WERI-Rb-1 (cell line): ENCODE measurements at regions not wholly inside any gene's neighbourhood (a gene's known extent, or its start where the extent isn't known, plus 50 kb on each side); places are given as distances from the start of the nearest gene placed in this dataset.

ENCODE experiments used
- DNase-seq: peaks from one replicate; pipeline ENCODE4 v3.0.0-alpha.2; 2020
- H3K27ac ChIP-seq: fragments of 250-450 bp; sonication (Bioruptor Pico); 2 replicates; pipeline ENCODE4 v1.5.1; 2020; ENCODE audit warnings: mild to moderate bottlenecking, moderate library complexity
- H3K27me3 ChIP-seq: fragments of 250-450 bp; sonication (Bioruptor Pico); 2 replicates; pipeline ENCODE4 v1.5.1; 2021; ENCODE audit warnings: mild to moderate bottlenecking, low read depth, moderate library complexity; ENCODE audit not compliant: insufficient read depth, severe bottlenecking
- H3K36me3 ChIP-seq: fragments of 250-450 bp; sonication (Bioruptor Pico); 2 replicates; pipeline ENCODE4 v1.5.1; 2020; ENCODE audit warnings: mild to moderate bottlenecking, moderate library complexity
- H3K4me3 ChIP-seq: 2 replicates; pipeline ENCODE4 v1.5.1; 2011; ENCODE audit warnings: low read depth, mild to moderate bottlenecking, control low read depth, low read length
- H3K9me3 ChIP-seq: fragments of 250-450 bp; sonication (Bioruptor Pico); 2 replicates; pipeline ENCODE4 v1.5.1; 2021; ENCODE audit warnings: mild to moderate bottlenecking, moderate library complexity; ENCODE audit not compliant: severe bottlenecking
- TF ChIP-seq, protein P1 (sequence below): IDR thresholded peaks from 2 replicates; pipeline ENCODE4 v1.5.1; 2011; ENCODE audit warnings: low read depth, mild to moderate bottlenecking, control low read depth, inconsistent platforms, low read length

GRCh38 chr18:72246076-72246475 lies 298.1 kb downstream of the CBLN2 start:
- H3K27ac ChIP-seq: no peak overlapping the region
- TF ChIP-seq, protein P1, sequence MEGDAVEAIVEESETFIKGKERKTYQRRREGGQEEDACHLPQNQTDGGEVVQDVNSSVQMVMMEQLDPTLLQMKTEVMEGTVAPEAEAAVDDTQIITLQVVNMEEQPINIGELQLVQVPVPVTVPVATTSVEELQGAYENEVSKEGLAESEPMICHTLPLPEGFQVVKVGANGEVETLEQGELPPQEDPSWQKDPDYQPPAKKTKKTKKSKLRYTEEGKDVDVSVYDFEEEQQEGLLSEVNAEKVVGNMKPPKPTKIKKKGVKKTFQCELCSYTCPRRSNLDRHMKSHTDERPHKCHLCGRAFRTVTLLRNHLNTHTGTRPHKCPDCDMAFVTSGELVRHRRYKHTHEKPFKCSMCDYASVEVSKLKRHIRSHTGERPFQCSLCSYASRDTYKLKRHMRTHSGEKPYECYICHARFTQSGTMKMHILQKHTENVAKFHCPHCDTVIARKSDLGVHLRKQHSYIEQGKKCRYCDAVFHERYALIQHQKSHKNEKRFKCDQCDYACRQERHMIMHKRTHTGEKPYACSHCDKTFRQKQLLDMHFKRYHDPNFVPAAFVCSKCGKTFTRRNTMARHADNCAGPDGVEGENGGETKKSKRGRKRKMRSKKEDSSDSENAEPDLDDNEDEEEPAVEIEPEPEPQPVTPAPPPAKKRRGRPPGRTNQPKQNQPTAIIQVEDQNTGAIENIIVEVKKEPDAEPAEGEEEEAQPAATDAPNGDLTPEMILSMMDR: no peak
- H3K9me3 ChIP-seq: no peaks in the 10 kb centered on the region
- DNase-seq: no peak
- no peaks in the 10 kb centered on the region for H3K27me3 ChIP-seq
- H3K36me3 ChIP-seq: no peaks in the 10 kb centered on the region
- H3K4me3 ChIP-seq: no peak overlapping the region

DNA sequence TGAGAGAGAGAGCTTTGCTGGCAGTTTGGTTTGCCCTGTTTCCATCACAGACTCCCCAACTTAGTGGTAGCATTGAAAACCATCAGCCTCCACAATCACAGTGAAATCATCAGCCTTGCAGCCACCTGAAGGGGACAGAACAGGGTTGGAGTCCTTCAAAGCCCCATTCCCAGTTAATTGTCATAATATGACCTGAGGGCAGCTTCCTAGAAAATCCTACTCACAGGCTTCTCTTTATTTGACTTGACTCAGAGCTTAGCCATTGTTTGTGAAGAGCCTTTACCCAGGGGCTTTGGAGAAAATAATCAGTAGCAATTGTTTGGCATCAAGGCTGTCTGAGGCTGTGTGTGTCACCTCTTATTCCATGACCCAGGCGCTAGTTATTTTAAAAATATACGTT lies 308.7 kb downstream of the CBLN2 start:
- no peaks in the 10 kb centered on the region for H3K27me3 ChIP-seq
- no peaks in the 10 kb centered on the region for H3K36me3 ChIP-seq
- H3K9me3 ChIP-seq: no peaks in the 10 kb centered on the region
- H3K4me3 ChIP-seq: no peak overlapping the region
- DNase-seq: no peak
- TF ChIP-seq, protein P1: no peak
- H3K27ac ChIP-seq: no peak overlapping the region

GRCh38 chr18:72233106-72233505 lies 311.0 kb downstream of the CBLN2 start:
- no peak overlapping the region for H3K27ac ChIP-seq
- no peaks in the 10 kb centered on the region for H3K27me3 ChIP-seq
- no peaks in the 10 kb centered on the region for H3K36me3 ChIP-seq
- no peak for DNase-seq
- TF ChIP-seq, protein P1: no peak
- H3K4me3 ChIP-seq: no peak overlapping the region
- H3K9me3 ChIP-seq: no peaks in the 10 kb centered on the region

DNA sequence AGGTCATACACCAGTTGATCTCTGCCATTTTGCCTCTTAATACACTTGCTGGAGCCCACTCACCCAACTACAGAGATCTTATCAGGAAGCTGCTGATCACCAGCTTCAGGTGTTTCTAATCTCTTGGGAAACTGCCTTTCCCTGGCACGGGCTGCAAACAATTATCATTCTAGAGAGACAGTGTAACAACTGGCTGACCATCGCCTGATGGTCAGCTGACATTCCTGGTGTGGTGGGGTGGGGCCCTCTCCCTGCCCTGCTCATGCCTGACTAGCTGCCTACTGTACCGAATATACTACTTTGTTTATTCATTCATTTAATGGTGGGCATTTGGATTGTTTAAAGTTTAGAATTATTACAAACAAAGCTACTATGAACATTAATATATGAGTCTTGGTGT lies 311.5 kb downstream of the CBLN2 start:
- Histone ChIP-seq H3K36me3 (no peaks in the 10 kb centered on the region), H3K27ac (no peak overlapping the region), H3K4me3 (no peak overlapping the region), H3K27me3 (no peaks in the 10 kb centered on the region), H3K9me3 (no peaks in the 10 kb centered on the region)
- no peak for DNase-seq
- TF ChIP-seq, protein P1: no peak

DNA sequence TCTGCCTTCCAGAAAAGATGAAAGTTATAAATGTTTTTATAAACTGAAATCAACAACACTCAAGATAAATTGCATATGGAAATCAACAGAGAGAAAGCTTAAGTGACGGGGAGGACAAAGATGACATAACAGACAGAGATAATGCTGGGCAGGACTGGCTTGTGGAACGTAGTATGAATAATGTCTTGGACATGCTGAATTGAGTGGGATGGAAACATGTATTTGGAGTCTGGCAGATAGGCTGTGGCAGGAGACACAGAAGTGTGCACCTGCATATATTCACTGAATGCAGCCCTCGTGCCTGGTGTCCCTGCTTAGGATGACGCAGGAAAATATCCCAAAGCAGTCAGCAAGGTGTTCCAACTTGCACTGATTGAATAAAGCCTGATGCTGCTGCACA lies 318.2 kb downstream of the CBLN2 start:
- Histone ChIP-seq H3K36me3 (no peaks in the 10 kb centered on the region), H3K27ac (no peak overlapping the region), H3K9me3 (no peaks in the 10 kb centered on the region), H3K27me3 (no peaks in the 10 kb centered on the region), H3K4me3 (no peak overlapping the region)
- TF ChIP-seq, protein P1: no peak
- DNase-seq: no peak

DNA sequence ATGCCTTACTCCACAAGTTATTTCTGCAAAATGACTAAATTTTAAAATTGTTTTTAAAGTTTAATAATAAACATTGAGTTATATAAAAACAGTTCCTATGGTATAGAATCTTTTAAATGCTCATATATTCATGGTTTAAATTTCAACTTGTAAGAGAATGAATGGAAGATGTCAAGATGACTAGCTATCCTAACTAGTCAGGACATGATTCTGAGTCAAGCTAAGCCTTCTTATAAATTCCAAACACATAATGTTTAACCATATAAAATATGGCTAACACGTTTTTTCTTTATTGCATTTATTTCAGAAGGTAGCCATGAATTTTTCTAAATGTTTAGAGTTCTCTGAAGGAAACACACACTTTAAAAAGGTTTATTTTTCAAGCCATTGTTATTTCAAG lies 320.4 kb downstream of the CBLN2 start:
- TF ChIP-seq, protein P1: no peak
- H3K27ac ChIP-seq: no peak overlapping the region
- H3K4me3 ChIP-seq: no peak overlapping the region
- H3K9me3 ChIP-seq: no peaks in the 10 kb centered on the region
- H3K27me3 ChIP-seq: no peaks in the 10 kb centered on the region
- no peaks in the 10 kb centered on the region for H3K36me3 ChIP-seq
- no peak for DNase-seq
